IMR-90 (cell line): ENCODE measurements at regions not wholly inside any gene's neighbourhood (a gene's known extent, or its start where the extent isn't known, plus 50 kb on each side); places are given as distances from the start of the nearest gene placed in this dataset.

Experiments used
- ATAC-seq: fragments of 200-7000 bp; cut with Tn5 transposase; 2 replicates; pipeline ENCODE4 v1.9.1; 2020; ENCODE audit warnings: low read depth, mild to moderate bottlenecking, moderate library complexity
- BruUV-seq: library from RNA; stranded (reverse); fragments of 400-500 nt; replicated peaks from 2 replicates; lab custom pipeline; 2021; lab: Mats Ljungman, UMichigan
- CTCF ChIA-PET: fragments of 300-600 bp; formaldehyde crosslinking; extraction: SDS; loops from one replicate; lab custom pipeline; 2021; ENCODE audit warnings: antibody characterized with exemption; lab: Yijun Ruan, JAX
- POLR2A ChIA-PET: fragments of 300-600 bp; sonication (Branson Sonifier 250); formaldehyde crosslinking; loops from one replicate; lab custom pipeline; 2022; ENCODE audit warnings: antibody characterized with exemption; ENCODE audit not compliant: unreplicated experiment; lab: Charles Lee
- DNase-seq: peaks from one replicate; pipeline ENCODE4 v3.0.0; 2013
- H2AFZ ChIP-seq: replicated peaks from 2 replicates; pipeline ENCODE3; 2013; ENCODE audit warnings: low read length, mild to moderate bottlenecking; ENCODE audit not compliant: poor library complexity
- H2AK5ac ChIP-seq: 2 replicates; pipeline ENCODE4 v1.6.1; 2013; ENCODE audit warnings: low read depth, low read length, inconsistent platforms
- H2AK9ac ChIP-seq: replicated peaks from 2 replicates; pipeline ENCODE3; 2013; ENCODE audit warnings: mild to moderate bottlenecking, low read depth, low read length, moderate library complexity; ENCODE audit not compliant: poor library complexity
- H2BK120ac ChIP-seq: 2 replicates; pipeline ENCODE4 v1.6.1; 2013; ENCODE audit warnings: low read depth, low read length, inconsistent platforms
- H2BK15ac ChIP-seq: 3 replicates; pipeline ENCODE4 v1.6.1; 2013; ENCODE audit warnings: low read depth, low read length, inconsistent platforms
- H2BK20ac ChIP-seq: 2 replicates; pipeline ENCODE4 v1.6.1; 2013; ENCODE audit warnings: low read depth, mild to moderate bottlenecking, inconsistent platforms, low read length, moderate library complexity
- H2BK5ac ChIP-seq: 2 replicates; pipeline ENCODE4 v1.6.1; 2013; ENCODE audit warnings: mild to moderate bottlenecking, low read depth, low read length, inconsistent platforms; ENCODE audit not compliant: poor library complexity, severe bottlenecking
- H3K14ac ChIP-seq: replicated peaks from 2 replicates; pipeline ENCODE4 v1.6.1; 2013; ENCODE audit warnings: low read depth, low read length, inconsistent platforms
- H3K18ac ChIP-seq: 2 replicates; pipeline ENCODE4 v1.6.1; 2013; ENCODE audit warnings: low read depth, low read length, control low read depth
- H3K23ac ChIP-seq: 2 replicates; pipeline ENCODE4 v1.6.1; 2013; ENCODE audit warnings: low read depth, low read length, inconsistent platforms
- H3K27ac ChIP-seq: 2 replicates; pipeline ENCODE4 v1.5.1; 2013; ENCODE audit warnings: mild to moderate bottlenecking, control low read depth, low read length; ENCODE audit not compliant: insufficient read depth
- H3K27me3 ChIP-seq: 2 replicates; pipeline ENCODE4 v1.6.1; 2013; ENCODE audit warnings: low read length; ENCODE audit not compliant: control insufficient read depth, insufficient read depth
- H3K36me3 ChIP-seq: 2 replicates; pipeline ENCODE4 v1.6.1; 2013; ENCODE audit warnings: low read length, mixed read lengths; ENCODE audit not compliant: control insufficient read depth, insufficient read depth
- H3K4ac ChIP-seq: 2 replicates; pipeline ENCODE4 v1.6.1; 2013; ENCODE audit warnings: low read depth, low read length, inconsistent platforms
- H3K4me1 ChIP-seq: 2 replicates; pipeline ENCODE4 v1.6.1; 2013; ENCODE audit warnings: low read length, mixed read lengths; ENCODE audit not compliant: control insufficient read depth, insufficient read depth
- H3K4me2 ChIP-seq: 2 replicates; pipeline ENCODE4 v1.6.1; 2013; ENCODE audit warnings: low read depth, mild to moderate bottlenecking, control low read depth, low read length, moderate library complexity
- H3K4me3 ChIP-seq: 2 replicates; pipeline ENCODE4 v1.5.1; 2013; ENCODE audit warnings: low read depth, mild to moderate bottlenecking, control low read depth, low read length, moderate library complexity; ENCODE audit not compliant: insufficient read depth
- H3K56ac ChIP-seq: 2 replicates; pipeline ENCODE4 v1.6.1; 2013; ENCODE audit warnings: low read length, inconsistent platforms; ENCODE audit not compliant: insufficient read depth; ENCODE audit errors: extremely low read depth
- H3K79me1 ChIP-seq, 2 experiments: 2 replicates each; pipeline ENCODE4 v1.6.1; 2013; ENCODE audit warnings: low read length in 2 of 2, inconsistent platforms in 1 of 2, low read depth in 1 of 2
- H3K9ac ChIP-seq: 2 replicates; pipeline ENCODE4 v1.6.1; 2013; ENCODE audit warnings: low read depth, low read length, control low read depth
- H3K9me1 ChIP-seq: 2 replicates; pipeline ENCODE4 v1.6.1; 2013; ENCODE audit warnings: low read length, inconsistent platforms; ENCODE audit not compliant: insufficient read depth
- H3K9me3 ChIP-seq: 2 replicates; pipeline ENCODE4 v1.6.1; 2013; ENCODE audit warnings: low read length; ENCODE audit not compliant: control insufficient read depth, insufficient read depth
- H4K20me1 ChIP-seq: 2 replicates; pipeline ENCODE4 v1.6.1; 2013; ENCODE audit warnings: low read length, inconsistent platforms; ENCODE audit not compliant: insufficient read depth
- H4K5ac ChIP-seq: 2 replicates; pipeline ENCODE4 v1.6.1; 2013; ENCODE audit warnings: mild to moderate bottlenecking, low read depth, low read length, control low read depth
- H4K8ac ChIP-seq, 2 experiments: 2 replicates each; pipeline ENCODE4 v1.6.1; 2013; ENCODE audit warnings: low read depth in 2 of 2, low read length in 2 of 2, control low read depth in 1 of 2, inconsistent platforms in 1 of 2
- H4K91ac ChIP-seq: 2 replicates; pipeline ENCODE4 v1.6.1; 2013; ENCODE audit warnings: low read depth, low read length, inconsistent platforms; ENCODE audit not compliant: insufficient read depth
- BHLHE40 ChIP-seq: fragments of 150-350 bp; IDR thresholded peaks from 2 replicates; pipeline ENCODE4 v1.6.1; 2016; ENCODE audit warnings: mild to moderate bottlenecking, low read depth, low read length
- CEBPB ChIP-seq: IDR thresholded peaks from 2 replicates; pipeline ENCODE4 v1.6.1; 2012; ENCODE audit warnings: low read depth, low read length, improper control_type of control experiment
- CHD1 ChIP-seq: IDR thresholded peaks from 2 replicates; pipeline ENCODE4 v1.6.1; 2012; ENCODE audit warnings: low read depth, low read length, improper control_type of control experiment
- FOS ChIP-seq: fragments of 150-350 bp; IDR thresholded peaks from 2 replicates; pipeline ENCODE4 v1.6.1; 2016; ENCODE audit warnings: low read depth, low read length
- MAFK ChIP-seq: IDR thresholded peaks from 2 replicates; pipeline ENCODE4 v1.6.1; 2012; ENCODE audit warnings: low read depth, low read length, improper control_type of control experiment
- MAZ ChIP-seq: IDR thresholded peaks from 2 replicates; pipeline ENCODE4 v1.6.1; 2012; ENCODE audit warnings: low read depth, mild to moderate bottlenecking, low read length, improper control_type of control experiment, moderate library complexity, borderline replicate concordance
- MXI1 ChIP-seq: IDR thresholded peaks from 2 replicates; pipeline ENCODE4 v1.6.1; 2012; ENCODE audit warnings: low read depth, mild to moderate bottlenecking, low read length, moderate library complexity, borderline replicate concordance
- NFE2L2 ChIP-seq: fragments of 150-350 bp; IDR thresholded peaks from 2 replicates; pipeline ENCODE4 v1.6.1; 2016; ENCODE audit warnings: low read depth, mild to moderate bottlenecking, low read length
- POLR2A ChIP-seq: IDR thresholded peaks from 2 replicates; pipeline ENCODE4 v1.6.1; 2012; ENCODE audit warnings: mild to moderate bottlenecking, low read depth, low read length
- RAD21 ChIP-seq: IDR thresholded peaks from 2 replicates; pipeline ENCODE4 v1.6.1; 2012; ENCODE audit warnings: low read length, improper control_type of control experiment
- RCOR1 ChIP-seq: IDR thresholded peaks from 2 replicates; pipeline ENCODE4 v1.6.1; 2012; ENCODE audit warnings: mild to moderate bottlenecking, low read length, improper control_type of control experiment; ENCODE audit not compliant: insufficient replicate concordance
- RFX5 ChIP-seq: IDR thresholded peaks from 2 replicates; pipeline ENCODE4 v1.8.0; 2012; ENCODE audit warnings: low read depth, mild to moderate bottlenecking, low read length, moderate library complexity
- SMC3 ChIP-seq: fragments of 150-350 bp; IDR thresholded peaks from 2 replicates; pipeline ENCODE4 v1.6.1; 2016; ENCODE audit warnings: low read depth, mild to moderate bottlenecking, antibody characterized with exemption, low read length, moderate library complexity
- WGBS, 2 experiments: methylation state at CpG; one replicate each; pipeline versions ENCODE4 v1.1.5 to v1.1.7; 2013; ENCODE audit warnings: missing lambda C conversion rate in 2 of 2; ENCODE audit not compliant: insufficient read length in 1 of 2; ENCODE audit errors: extremely low coverage in 2 of 2; 5-methylcytosine and 5-hydroxymethylcytosine counted together
- dilution Hi-C: fragments of 300-500 bp; cut with HindIII; formaldehyde crosslinking; loops from one replicate; pipeline ENCODE4 v1.14.3; 2018; ENCODE audit warnings: low sequenced_read_pairs; ENCODE audit not compliant: unreplicated experiment
- in situ Hi-C: fragments of 300-500 bp; cut with MboI; formaldehyde crosslinking; loops from 3 replicates; pipeline ENCODE4 v1.14.3; 2019; ENCODE audit warnings: low sequenced_read_pairs, inconsistent platforms, mixed read lengths
- intact Hi-C: fragments of 100-400 bp; cut with micrococcal nuclease; formaldehyde crosslinking; loops from 2 replicates; pipeline ENCODE4 v1.10.0; 2022
- TF ChIP-seq, protein P1 (sequence below): fragments of 150-350 bp; IDR thresholded peaks from 2 replicates; pipeline ENCODE4 v1.6.1; 2017; ENCODE audit warnings: mild to moderate bottlenecking, antibody characterized with exemption, low read length, low read depth
- TF ChIP-seq, protein P2 (sequence below): conservative IDR thresholded peaks from 2 replicates; pipeline ENCODE4 v1.5.1; 2012; ENCODE audit warnings: mild to moderate bottlenecking, low read depth, low read length, improper control_type of control experiment
- TF ChIP-seq, protein P3 (sequence below): fragments of 150-350 bp; IDR thresholded peaks from 2 replicates; pipeline ENCODE4 v1.6.1; 2016; ENCODE audit warnings: low read depth, mild to moderate bottlenecking, low read length, moderate library complexity, borderline replicate concordance

DNA sequence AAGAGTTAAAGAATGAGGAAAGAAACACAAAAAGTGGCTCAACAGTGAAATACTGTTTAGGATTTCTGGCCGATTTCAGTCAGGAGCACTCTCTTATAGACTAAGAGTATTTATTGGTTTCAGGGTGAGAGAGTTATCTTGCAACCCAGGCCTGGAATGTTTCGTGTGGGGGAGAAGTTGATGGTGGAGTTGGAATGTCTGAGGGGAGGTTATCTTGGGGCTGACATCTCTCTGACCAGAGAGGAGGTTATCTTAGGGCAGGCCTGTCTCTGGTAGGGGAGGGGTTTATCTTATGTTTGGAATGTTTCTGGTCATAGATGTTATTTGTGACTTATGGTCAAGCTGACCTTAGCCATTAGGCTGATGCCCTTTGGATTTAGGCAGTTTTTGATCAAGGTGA lies 80.3 kb downstream of the HTR1B start:
- dilution Hi-C loops (no loop called here), in situ Hi-C loops (no loop called here), intact Hi-C loops (no loop called here)
- no CpG with 5 or more reads among the region's 2 CpGs for WGBS, 2 experiments
- H2BK120ac ChIP-seq: no peak overlapping the region
- H4K20me1 ChIP-seq: no peaks in the 10 kb centered on the region
- no peak overlapping the region for H3K14ac ChIP-seq
- H3K9ac ChIP-seq: no peak overlapping the region
- H3K36me3 ChIP-seq: no peaks in the 10 kb centered on the region
- H3K18ac ChIP-seq: no peak overlapping the region
- CTCF ChIA-PET: no interaction called here
- BruUV-seq: no TSS peak
- no peak overlapping the region for H4K5ac ChIP-seq
- H4K8ac ChIP-seq: no peak overlapping the region
- no peak overlapping the region for H2BK20ac ChIP-seq
- no peak overlapping the region for H2AK9ac ChIP-seq
- H3K9me3 ChIP-seq: no peaks in the 10 kb centered on the region
- no peak overlapping the region for H2AK5ac ChIP-seq
- TF ChIP-seq RAD21: no peak
- no peak for TF ChIP-seq CHD1
- TF ChIP-seq, protein P1, sequence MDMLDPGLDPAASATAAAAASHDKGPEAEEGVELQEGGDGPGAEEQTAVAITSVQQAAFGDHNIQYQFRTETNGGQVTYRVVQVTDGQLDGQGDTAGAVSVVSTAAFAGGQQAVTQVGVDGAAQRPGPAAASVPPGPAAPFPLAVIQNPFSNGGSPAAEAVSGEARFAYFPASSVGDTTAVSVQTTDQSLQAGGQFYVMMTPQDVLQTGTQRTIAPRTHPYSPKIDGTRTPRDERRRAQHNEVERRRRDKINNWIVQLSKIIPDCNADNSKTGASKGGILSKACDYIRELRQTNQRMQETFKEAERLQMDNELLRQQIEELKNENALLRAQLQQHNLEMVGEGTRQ: no peak
- no peak for TF ChIP-seq FOS
- no peak for TF ChIP-seq RFX5
- TF ChIP-seq, protein P2, sequence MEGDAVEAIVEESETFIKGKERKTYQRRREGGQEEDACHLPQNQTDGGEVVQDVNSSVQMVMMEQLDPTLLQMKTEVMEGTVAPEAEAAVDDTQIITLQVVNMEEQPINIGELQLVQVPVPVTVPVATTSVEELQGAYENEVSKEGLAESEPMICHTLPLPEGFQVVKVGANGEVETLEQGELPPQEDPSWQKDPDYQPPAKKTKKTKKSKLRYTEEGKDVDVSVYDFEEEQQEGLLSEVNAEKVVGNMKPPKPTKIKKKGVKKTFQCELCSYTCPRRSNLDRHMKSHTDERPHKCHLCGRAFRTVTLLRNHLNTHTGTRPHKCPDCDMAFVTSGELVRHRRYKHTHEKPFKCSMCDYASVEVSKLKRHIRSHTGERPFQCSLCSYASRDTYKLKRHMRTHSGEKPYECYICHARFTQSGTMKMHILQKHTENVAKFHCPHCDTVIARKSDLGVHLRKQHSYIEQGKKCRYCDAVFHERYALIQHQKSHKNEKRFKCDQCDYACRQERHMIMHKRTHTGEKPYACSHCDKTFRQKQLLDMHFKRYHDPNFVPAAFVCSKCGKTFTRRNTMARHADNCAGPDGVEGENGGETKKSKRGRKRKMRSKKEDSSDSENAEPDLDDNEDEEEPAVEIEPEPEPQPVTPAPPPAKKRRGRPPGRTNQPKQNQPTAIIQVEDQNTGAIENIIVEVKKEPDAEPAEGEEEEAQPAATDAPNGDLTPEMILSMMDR: no peak
- no peak for TF ChIP-seq CEBPB
- TF ChIP-seq MAZ: no peak
- no peak for TF ChIP-seq NFE2L2
- no peak for TF ChIP-seq RCOR1
- TF ChIP-seq BHLHE40: no peak
- TF ChIP-seq SMC3: no peak
- no peak for TF ChIP-seq MXI1
- TF ChIP-seq, protein P3, sequence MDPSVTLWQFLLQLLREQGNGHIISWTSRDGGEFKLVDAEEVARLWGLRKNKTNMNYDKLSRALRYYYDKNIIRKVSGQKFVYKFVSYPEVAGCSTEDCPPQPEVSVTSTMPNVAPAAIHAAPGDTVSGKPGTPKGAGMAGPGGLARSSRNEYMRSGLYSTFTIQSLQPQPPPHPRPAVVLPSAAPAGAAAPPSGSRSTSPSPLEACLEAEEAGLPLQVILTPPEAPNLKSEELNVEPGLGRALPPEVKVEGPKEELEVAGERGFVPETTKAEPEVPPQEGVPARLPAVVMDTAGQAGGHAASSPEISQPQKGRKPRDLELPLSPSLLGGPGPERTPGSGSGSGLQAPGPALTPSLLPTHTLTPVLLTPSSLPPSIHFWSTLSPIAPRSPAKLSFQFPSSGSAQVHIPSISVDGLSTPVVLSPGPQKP: no peak
- no peak for TF ChIP-seq MAFK
- TF ChIP-seq POLR2A: no peak
- H2BK5ac ChIP-seq: no peak overlapping the region
- H3K4me1 ChIP-seq: no peaks in the 10 kb centered on the region
- H3K27me3 ChIP-seq: no peaks in the 10 kb centered on the region
- ATAC-seq: no peak
- no peak overlapping the region for H4K91ac ChIP-seq
- no peaks in the 10 kb centered on the region for H3K9me1 ChIP-seq
- no peak overlapping the region for H3K4me3 ChIP-seq
- H3K4me2 ChIP-seq: no peak overlapping the region
- H3K56ac ChIP-seq: no peak overlapping the region
- H2AFZ ChIP-seq: no peak overlapping the region
- no peak for DNase-seq
- H3K23ac ChIP-seq: no peak overlapping the region
- H3K79me1 ChIP-seq: no peaks in the 10 kb centered on the region
- H2BK15ac ChIP-seq: no peak overlapping the region
- H3K4ac ChIP-seq: no peak overlapping the region
- no peak overlapping the region for H3K27ac ChIP-seq
- POLR2A ChIA-PET: no interaction called here
